ENCODE measurements at regions not wholly inside any gene's neighbourhood (a gene's known extent, or its start where the extent isn't known, plus 50 kb on each side); places are given as distances from the start of the nearest gene placed in this dataset.

DNA sequence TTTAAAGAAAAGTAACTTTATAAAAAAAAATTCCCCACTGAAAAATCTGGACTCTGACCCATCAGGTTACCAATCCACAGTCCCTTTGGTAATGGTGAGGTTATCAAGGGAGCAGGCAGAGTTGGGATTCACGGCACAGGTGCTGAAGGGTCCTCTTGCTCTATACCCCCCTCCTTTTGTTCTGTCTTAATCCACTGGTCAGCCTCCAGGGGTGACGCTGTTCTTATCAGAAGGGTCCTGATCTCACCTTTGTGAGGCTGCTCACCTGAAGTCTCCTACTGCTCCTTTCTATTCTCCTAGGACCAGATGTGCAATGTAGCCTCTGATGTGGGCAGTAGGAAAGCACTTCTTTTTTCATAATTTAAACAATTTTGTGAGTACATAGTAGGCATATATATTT is 80.6 kb upstream of the E2F8 start:
- Histone ChIP-seq H3K4me3 (ENCODE audit: low read depth in 1 of 3, low read length in 3 of 3) (no peak overlapping the region), H3K4me1 (ENCODE audit: control insufficient read depth in 3 of 3, insufficient read depth in 2 of 3, low read depth in 1 of 3, low read length in 2 of 3) (no peaks in the 10 kb centered on the region), H3K9me3 (ENCODE audit: control insufficient read depth in 2 of 2, insufficient read depth in 1 of 2, low read depth in 1 of 2, low read length in 1 of 2) (no peaks in the 10 kb centered on the region), H3K27me3 (ENCODE audit: control insufficient read depth in 3 of 3, insufficient read depth in 3 of 3, low read length in 3 of 3) (peaks cover 0 to 3% (median 0%) of the 10 kb centered on the region in 3 donors), H3K36me3 (ENCODE audit: control insufficient read depth in 3 of 3, insufficient read depth in 2 of 3, low read depth in 1 of 3, low read length in 3 of 3) (no peaks in the 10 kb centered on the region), H3K27ac (ENCODE audit: low read depth in 1 of 3, low read length in 2 of 3) (no peak overlapping the region)
- DNase-seq (no peak), FAIRE-seq (no peak)
- 35 to 57% (median 56%) methylated on average over 2 of the region's 2 CpGs for WGBS, 3 donors

DNA sequence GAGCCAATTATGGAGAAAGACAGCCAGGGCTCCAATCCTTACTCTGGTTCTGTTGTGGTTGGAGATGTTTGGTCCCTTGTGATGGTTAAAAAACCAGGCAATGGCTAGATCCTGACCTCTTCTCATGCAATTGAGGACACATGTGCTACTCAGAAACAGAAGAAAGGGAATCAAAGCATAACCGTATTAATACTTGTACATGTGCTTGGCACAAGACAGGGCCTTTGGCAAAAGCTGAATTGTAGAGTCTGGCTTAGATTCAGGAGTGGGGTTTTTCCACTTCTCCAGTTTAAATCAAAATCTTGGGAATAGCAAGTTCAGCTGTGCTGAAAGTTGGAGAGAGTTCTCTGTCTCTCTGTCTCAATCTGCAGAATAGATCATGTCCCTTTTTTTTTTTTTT is 80.1 kb upstream of the E2F8 start:
- Histone ChIP-seq H3K4me3 (ENCODE audit: low read depth in 1 of 3, low read length in 3 of 3) (no peak overlapping the region), H3K36me3 (ENCODE audit: control insufficient read depth in 3 of 3, insufficient read depth in 2 of 3, low read depth in 1 of 3, low read length in 3 of 3) (no peaks in the 10 kb centered on the region), H3K9me3 (ENCODE audit: control insufficient read depth in 2 of 2, insufficient read depth in 1 of 2, low read depth in 1 of 2, low read length in 1 of 2) (no peaks in the 10 kb centered on the region), H3K4me1 (ENCODE audit: control insufficient read depth in 3 of 3, insufficient read depth in 2 of 3, low read depth in 1 of 3, low read length in 2 of 3) (no peaks in the 10 kb centered on the region), H3K27ac (ENCODE audit: low read depth in 1 of 3, low read length in 2 of 3) (no peak overlapping the region), H3K27me3 (ENCODE audit: control insufficient read depth in 3 of 3, insufficient read depth in 3 of 3, low read length in 3 of 3) (peaks cover 0 to 3% (median 0%) of the 10 kb centered on the region in 3 donors)
- DNase-seq = no peak
- FAIRE-seq = no peak
- 29 to 80% (median 73%) methylated on average over 1 of the region's 1 CpG for WGBS, 3 donors

DNA sequence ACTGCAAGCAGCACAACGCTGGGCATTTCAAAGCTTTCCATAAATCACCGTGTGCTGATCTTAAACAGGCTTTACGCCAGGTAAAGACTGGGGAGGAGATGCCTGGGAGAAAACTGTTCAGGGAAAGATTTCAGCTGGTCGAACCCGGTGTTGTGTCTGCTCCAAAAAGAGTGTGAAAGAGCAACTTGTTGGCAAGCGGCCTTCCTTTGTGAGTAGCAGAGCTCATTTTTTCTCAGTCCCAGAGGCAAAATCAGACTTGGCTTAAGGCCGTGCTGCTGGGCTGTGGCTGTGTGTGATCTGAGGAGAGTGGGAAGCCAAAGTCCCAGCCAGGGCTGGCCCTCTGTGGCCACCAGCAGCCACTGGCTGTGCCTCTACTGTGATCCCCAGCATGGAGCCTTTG is 75.7 kb upstream of the E2F8 start:
- 60 to 77% (median 65%) methylated on average over 7 of the region's 7 CpGs for WGBS, 3 donors
- Histone ChIP-seq H3K9me3 (ENCODE audit: control insufficient read depth in 2 of 2, insufficient read depth in 1 of 2, low read depth in 1 of 2, low read length in 1 of 2) (no peaks in the 10 kb centered on the region), H3K36me3 (ENCODE audit: control insufficient read depth in 3 of 3, insufficient read depth in 2 of 3, low read depth in 1 of 3, low read length in 3 of 3) (no peaks in the 10 kb centered on the region), H3K4me3 (ENCODE audit: low read depth in 1 of 3, low read length in 3 of 3) (no peak overlapping the region), H3K27ac (ENCODE audit: low read depth in 1 of 3, low read length in 2 of 3) (no peak overlapping the region), H3K27me3 (ENCODE audit: control insufficient read depth in 3 of 3, insufficient read depth in 3 of 3, low read length in 3 of 3) (no peaks in the 10 kb centered on the region), H3K4me1 (ENCODE audit: control insufficient read depth in 3 of 3, insufficient read depth in 2 of 3, low read depth in 1 of 3, low read length in 2 of 3) (no peaks in the 10 kb centered on the region)
- DNase-seq = no peak
- FAIRE-seq = no peak

DNA sequence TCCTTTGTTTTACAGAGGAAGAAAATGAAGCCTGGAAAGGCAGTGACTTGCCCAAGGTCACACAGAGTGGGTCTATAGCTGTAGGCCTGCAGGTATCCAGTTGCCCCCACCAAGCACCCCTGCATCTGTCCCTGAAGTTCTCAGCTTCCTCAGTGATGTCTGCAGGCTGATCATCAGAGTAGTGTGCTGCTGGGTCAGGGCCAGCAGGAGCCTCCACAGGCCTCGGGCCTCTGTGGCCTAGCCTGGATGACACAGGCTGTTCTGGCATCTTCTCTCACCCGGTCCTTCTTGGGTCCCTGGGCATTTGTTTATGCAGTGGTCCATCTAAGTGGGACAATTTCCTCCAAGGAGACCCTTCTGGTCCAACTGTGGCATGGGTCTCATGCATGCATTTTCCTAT is 74.8 kb upstream of the E2F8 start:
- no peak for FAIRE-seq
- Histone ChIP-seq H3K4me3 (ENCODE audit: low read depth in 1 of 3, low read length in 3 of 3) (no peak overlapping the region), H3K27me3 (ENCODE audit: control insufficient read depth in 3 of 3, insufficient read depth in 3 of 3, low read length in 3 of 3) (no peaks in the 10 kb centered on the region), H3K36me3 (ENCODE audit: control insufficient read depth in 3 of 3, insufficient read depth in 2 of 3, low read depth in 1 of 3, low read length in 3 of 3) (no peaks in the 10 kb centered on the region), H3K9me3 (ENCODE audit: control insufficient read depth in 2 of 2, insufficient read depth in 1 of 2, low read depth in 1 of 2, low read length in 1 of 2) (no peaks in the 10 kb centered on the region), H3K4me1 (ENCODE audit: control insufficient read depth in 3 of 3, insufficient read depth in 2 of 3, low read depth in 1 of 3, low read length in 2 of 3) (no peaks in the 10 kb centered on the region), H3K27ac (ENCODE audit: low read depth in 1 of 3, low read length in 2 of 3) (no peak overlapping the region)
- WGBS, 3 donors = 63 to 90% (median 81%) methylated on average over 2 of the region's 2 CpGs
- no peak for DNase-seq

DNA sequence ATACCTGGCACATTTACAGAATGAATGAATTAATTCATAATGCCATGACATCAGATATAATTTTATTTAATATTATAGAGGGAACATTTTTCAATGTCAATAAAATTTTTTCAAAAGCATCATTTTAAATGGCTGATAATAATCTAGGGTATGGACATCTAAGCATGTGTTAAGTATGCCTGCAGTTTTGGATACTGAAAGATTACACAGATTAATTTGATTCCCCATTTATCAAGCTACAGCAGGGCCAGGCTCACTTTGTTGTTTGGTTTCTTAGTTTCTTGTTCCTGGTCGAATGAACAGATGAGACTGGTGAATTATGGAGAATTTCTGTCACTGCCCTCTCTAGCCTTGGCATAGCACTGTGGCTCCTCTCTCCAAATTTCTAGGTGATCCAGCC is 72.4 kb upstream of the E2F8 start:
- Histone ChIP-seq H3K36me3 (ENCODE audit: control insufficient read depth in 3 of 3, insufficient read depth in 2 of 3, low read depth in 1 of 3, low read length in 3 of 3) (no peaks in the 10 kb centered on the region), H3K27me3 (ENCODE audit: control insufficient read depth in 3 of 3, insufficient read depth in 3 of 3, low read length in 3 of 3) (no peaks in the 10 kb centered on the region), H3K9me3 (ENCODE audit: control insufficient read depth in 2 of 2, insufficient read depth in 1 of 2, low read depth in 1 of 2, low read length in 1 of 2) (no peaks in the 10 kb centered on the region), H3K4me1 (ENCODE audit: control insufficient read depth in 3 of 3, insufficient read depth in 2 of 3, low read depth in 1 of 3, low read length in 2 of 3) (no peaks in the 10 kb centered on the region), H3K4me3 (ENCODE audit: low read depth in 1 of 3, low read length in 3 of 3) (no peak overlapping the region), H3K27ac (ENCODE audit: low read depth in 1 of 3, low read length in 2 of 3) (no peak overlapping the region)
- WGBS, 3 donors = 32 to 69% (median 61%) methylated on average over 1 of the region's 1 CpG
- FAIRE-seq (no peak), DNase-seq (no peak)

DNA sequence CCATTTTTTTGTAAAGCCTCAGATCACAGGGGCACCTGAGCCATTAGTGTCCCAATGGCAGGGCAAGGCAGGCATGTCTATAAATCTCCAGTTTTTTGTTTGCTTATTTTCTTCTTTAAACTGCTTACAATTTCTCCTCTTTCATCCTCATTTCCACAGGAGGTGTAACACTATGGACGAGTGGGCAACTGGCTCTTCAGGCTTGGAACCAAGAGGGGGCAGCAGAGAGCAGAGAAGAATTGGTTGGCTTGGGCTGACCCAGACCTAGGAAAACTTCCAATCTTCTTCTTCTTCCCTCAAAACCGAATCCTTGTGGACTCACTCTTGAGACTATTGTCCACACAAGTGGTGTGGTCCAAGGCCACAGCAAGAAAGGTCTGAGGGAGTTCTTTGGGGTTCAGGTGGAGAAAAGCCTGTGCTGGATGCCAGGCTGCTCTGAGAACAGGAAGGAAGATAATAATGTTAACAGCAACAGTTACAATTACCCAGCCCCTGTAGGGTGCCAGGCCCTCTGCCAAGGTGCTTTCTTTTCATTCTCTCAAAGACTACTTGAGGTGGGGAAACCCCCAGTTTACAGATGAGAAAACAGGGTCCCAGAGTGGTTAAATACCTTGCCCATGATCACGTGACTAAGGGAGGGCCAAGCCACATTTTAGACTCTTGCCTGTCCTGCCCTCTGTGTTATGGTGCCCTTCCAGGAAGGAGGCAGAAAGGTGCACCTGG is 70.7 kb upstream of the E2F8 start:
- Histone ChIP-seq H3K9me3 (ENCODE audit: control insufficient read depth in 2 of 2, insufficient read depth in 1 of 2, low read depth in 1 of 2, low read length in 1 of 2) (no peaks in the 10 kb centered on the region), H3K27me3 (ENCODE audit: control insufficient read depth in 3 of 3, insufficient read depth in 3 of 3, low read length in 3 of 3) (no peaks in the 10 kb centered on the region), H3K4me1 (ENCODE audit: control insufficient read depth in 3 of 3, insufficient read depth in 2 of 3, low read depth in 1 of 3, low read length in 2 of 3) (no peaks in the 10 kb centered on the region), H3K4me3 (ENCODE audit: low read depth in 1 of 3, low read length in 3 of 3) (no peak overlapping the region), H3K36me3 (ENCODE audit: control insufficient read depth in 3 of 3, insufficient read depth in 2 of 3, low read depth in 1 of 3, low read length in 3 of 3) (no peaks in the 10 kb centered on the region), H3K27ac (ENCODE audit: low read depth in 1 of 3, low read length in 2 of 3) (no peak overlapping the region)
- 22 to 26% (median 22%) methylated on average over 3 of the region's 3 CpGs for WGBS, 3 donors
- DNase-seq (peak; percentile 60 to 66), FAIRE-seq (no peak)

DNA sequence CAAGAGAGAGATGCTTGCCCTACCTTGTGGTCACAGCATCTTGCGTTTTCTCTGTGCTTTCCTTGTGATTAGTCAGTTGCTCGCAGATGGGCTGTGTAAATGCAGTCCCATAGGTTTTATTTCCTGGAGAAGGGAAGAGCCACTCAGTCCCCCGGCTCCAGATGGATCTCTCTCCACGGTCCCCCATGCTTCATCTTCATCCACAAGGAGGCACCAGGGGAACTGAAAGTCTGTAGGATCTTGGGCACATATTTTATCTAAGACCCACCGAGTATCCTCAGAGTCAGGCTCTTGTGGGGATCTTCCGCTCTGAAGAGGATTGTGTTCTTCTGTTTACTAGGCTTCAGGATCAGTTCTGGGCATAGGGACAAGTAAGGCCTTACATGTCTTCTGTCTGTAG is 66.8 kb upstream of the E2F8 start:
- Histone ChIP-seq H3K4me1 (ENCODE audit: control insufficient read depth in 3 of 3, insufficient read depth in 2 of 3, low read depth in 1 of 3, low read length in 2 of 3) (no peaks in the 10 kb centered on the region), H3K9me3 (ENCODE audit: control insufficient read depth in 2 of 2, insufficient read depth in 1 of 2, low read depth in 1 of 2, low read length in 1 of 2) (no peaks in the 10 kb centered on the region), H3K36me3 (ENCODE audit: control insufficient read depth in 3 of 3, insufficient read depth in 2 of 3, low read depth in 1 of 3, low read length in 3 of 3) (no peaks in the 10 kb centered on the region), H3K27me3 (ENCODE audit: control insufficient read depth in 3 of 3, insufficient read depth in 3 of 3, low read length in 3 of 3) (no peaks in the 10 kb centered on the region), H3K4me3 (ENCODE audit: low read depth in 1 of 3, low read length in 3 of 3) (no peak overlapping the region), H3K27ac (ENCODE audit: low read depth in 1 of 3, low read length in 2 of 3) (no peak overlapping the region)
- no peak for DNase-seq
- FAIRE-seq = no peak
- WGBS, 3 donors = 48 to 63% (median 53%) methylated on average over 5 to 6 of the region's 6 CpGs

DNA sequence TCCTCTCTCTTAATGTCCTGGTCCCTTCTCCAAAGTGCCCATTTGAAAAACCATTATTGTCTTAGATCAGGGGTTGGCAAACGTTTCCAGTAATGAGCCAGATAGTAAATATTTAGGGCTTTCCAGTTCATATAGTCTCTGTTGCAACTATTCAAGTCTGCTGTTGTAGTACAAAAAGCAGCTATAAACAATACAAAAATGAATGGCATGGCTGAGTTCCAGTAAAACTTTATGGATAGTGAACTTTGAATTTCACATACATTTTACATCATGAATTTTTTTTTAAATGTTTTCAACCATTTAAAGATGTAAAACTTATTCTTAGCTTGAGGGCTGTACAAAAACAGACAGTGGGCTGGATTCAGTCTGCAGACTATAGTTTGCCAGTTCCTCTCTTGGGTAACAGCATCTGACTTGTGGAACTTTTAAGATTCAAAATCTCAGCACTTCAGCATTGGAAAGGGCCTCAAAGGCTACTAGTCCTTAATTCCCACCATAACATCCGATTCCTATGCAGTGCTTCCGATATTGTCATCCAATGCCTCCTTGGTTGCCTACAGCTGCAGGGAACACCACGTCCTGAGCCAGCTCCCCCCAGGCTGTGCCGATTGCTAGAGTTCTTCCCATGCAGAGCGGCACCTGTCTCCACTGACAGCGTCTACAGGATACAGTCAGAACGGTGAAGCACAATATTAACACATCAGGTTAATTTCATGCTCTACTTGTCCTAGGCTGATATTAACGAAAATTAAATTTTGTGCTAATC is 65.6 kb upstream of the E2F8 start:
- no peaks in the 10 kb centered on the region for H3K27me3 ChIP-seq (ENCODE audit: control insufficient read depth in 3 of 3, insufficient read depth in 3 of 3, low read length in 3 of 3)
- H3K9me3 ChIP-seq (ENCODE audit: control insufficient read depth in 2 of 2, insufficient read depth in 1 of 2, low read depth in 1 of 2, low read length in 1 of 2) = no peaks in the 10 kb centered on the region
- H3K36me3 ChIP-seq (ENCODE audit: control insufficient read depth in 3 of 3, insufficient read depth in 2 of 3, low read depth in 1 of 3, low read length in 3 of 3) = no peaks in the 10 kb centered on the region
- H3K27ac ChIP-seq (ENCODE audit: low read depth in 1 of 3, low read length in 2 of 3) = no peak overlapping the region
- WGBS, 3 donors = 70 to 85% (median 79%) methylated on average over 9 of the region's 9 CpGs
- H3K4me1 ChIP-seq (ENCODE audit: control insufficient read depth in 3 of 3, insufficient read depth in 2 of 3, low read depth in 1 of 3, low read length in 2 of 3) = no peaks in the 10 kb centered on the region
- DNase-seq (no peak), FAIRE-seq (no peak)
- no peak overlapping the region for H3K4me3 ChIP-seq (ENCODE audit: low read depth in 1 of 3, low read length in 3 of 3)
